Kidney epithelial cell (primary cell): ENCODE measurements at regions not wholly inside any gene's neighbourhood (a gene's known extent, or its start where the extent isn't known, plus 50 kb on each side); places are given as distances from the start of the nearest gene placed in this dataset.

Experiments used
- DNase-seq: peaks from one replicate; pipeline ENCODE4 v3.0.0-alpha.2; 2010; ENCODE audit warnings: low read depth
- H3K27me3 ChIP-seq: 2 replicates; pipeline ENCODE4 v1.6.0; 2011; ENCODE audit warnings: low read length; ENCODE audit not compliant: control insufficient read depth, insufficient read depth
- H3K36me3 ChIP-seq: 2 replicates; pipeline ENCODE4 v1.5.1; 2011; ENCODE audit warnings: low read length; ENCODE audit not compliant: control insufficient read depth, insufficient read depth
- H3K4me3 ChIP-seq: 2 replicates; pipeline ENCODE4 v1.5.1; 2011; ENCODE audit warnings: low read depth, mild to moderate bottlenecking, control low read depth, low read length
- CTCF ChIP-seq: IDR thresholded peaks from 2 replicates; pipeline ENCODE4 v1.5.1; 2011; ENCODE audit warnings: mild to moderate bottlenecking, moderate library complexity, low read length, control low read depth, inconsistent platforms; ENCODE audit not compliant: insufficient read depth, poor library complexity, severe bottlenecking

GRCh38 chr17:74055508-74056160 lies 147.8 kb upstream of the RPL38 start:
- no peak for TF ChIP-seq CTCF
- no peak for DNase-seq
- Histone ChIP-seq H3K27me3 (peaks cover 1% of the 10 kb centered on the region), H3K36me3 (no peaks in the 10 kb centered on the region), H3K4me3 (no peak overlapping the region)

GRCh38 chr17:74059479-74060240 lies 143.8 kb upstream of the RPL38 start:
- no peaks in the 10 kb centered on the region for H3K36me3 ChIP-seq
- no peak for DNase-seq
- no peaks in the 10 kb centered on the region for H3K27me3 ChIP-seq
- no peak for TF ChIP-seq CTCF
- no peak overlapping the region for H3K4me3 ChIP-seq

GRCh38 chr17:74061758-74062157 lies 141.7 kb upstream of the RPL38 start:
- Histone ChIP-seq H3K36me3 (no peaks in the 10 kb centered on the region), H3K4me3 (no peak overlapping the region), H3K27me3 (no peaks in the 10 kb centered on the region)
- no peak for DNase-seq
- TF ChIP-seq CTCF = no peak

- TF ChIP-seq CTCF = no peak
- DNase-seq = no peak
- no peaks in the 10 kb centered on the region for H3K36me3 ChIP-seq
- H3K27me3 ChIP-seq = no peaks in the 10 kb centered on the region
- H3K4me3 ChIP-seq = no peak overlapping the region
Observed at GRCh38 chr17:74062234-74062633, 141.2 kb upstream of the RPL38 start.

GRCh38 chr17:74063439-74063838 lies 140.0 kb upstream of the RPL38 start:
- Histone ChIP-seq H3K27me3 (no peaks in the 10 kb centered on the region), H3K36me3 (no peaks in the 10 kb centered on the region), H3K4me3 (no peak overlapping the region)
- TF ChIP-seq CTCF = no peak
- DNase-seq = no peak
